HCT116 (cell line): ENCODE measurements at regions not wholly inside any gene's neighbourhood (a gene's known extent, or its start where the extent isn't known, plus 50 kb on each side); places are given as distances from the start of the nearest gene placed in this dataset.

Source experiments
- CEBPB ChIP-seq: IDR thresholded peaks from 2 replicates; pipeline ENCODE4 v1.6.1; 2012; ENCODE audit warnings: low read depth
- EGR1 ChIP-seq: IDR thresholded peaks from 2 replicates; pipeline ENCODE4 v1.6.1; 2012; ENCODE audit warnings: low read depth
- EZH2 ChIP-seq: fragments of 200-600 bp; sonication (generic); IDR thresholded peaks from 2 replicates; pipeline ENCODE4 v1.6.1; 2017; ENCODE audit warnings: antibody characterized with exemption, mixed run types
- JUND ChIP-seq: IDR thresholded peaks from 2 replicates; pipeline ENCODE4 v1.6.1; 2012
- POLR2A ChIP-seq: IDR thresholded peaks from 2 replicates; pipeline ENCODE4 v1.7.0; 2011; ENCODE audit warnings: borderline replicate concordance; ENCODE audit not compliant: insufficient read depth, insufficient read length; ENCODE audit errors: extremely low read depth
- SP1 ChIP-seq: IDR thresholded peaks from 2 replicates; pipeline ENCODE4 v1.6.1; 2012; ENCODE audit warnings: low read depth
- YY1 ChIP-seq: IDR thresholded peaks from 2 replicates; pipeline ENCODE4 v1.6.1; 2011; ENCODE audit warnings: low read length, low read depth, moderate library complexity, mild to moderate bottlenecking; ENCODE audit not compliant: insufficient replicate concordance; ENCODE audit errors: extremely low read depth
- TF ChIP-seq, protein P1 (sequence below), 3 experiments: fragments of 200-600 bp in 1 of 3; sonication (generic) in 1 of 3; IDR thresholded peaks in 2 of 3; conservative IDR thresholded peaks in 1 of 3; 2 replicates each; pipeline ENCODE4 v1.5.1; 2012 to 2017; ENCODE audit warnings: low read depth in 2 of 3, low read length in 2 of 3, antibody characterized with exemption in 1 of 3, borderline replicate concordance in 1 of 3, control low read depth in 1 of 3, mild to moderate bottlenecking in 1 of 3, mixed read lengths in 1 of 3, mixed run types in 1 of 3, moderate library complexity in 1 of 3; ENCODE audit not compliant: insufficient read depth in 1 of 3
- TF ChIP-seq, protein P2 (sequence below): IDR thresholded peaks from 2 replicates; pipeline ENCODE4 v1.6.1; 2012; ENCODE audit warnings: low read depth

DNA sequence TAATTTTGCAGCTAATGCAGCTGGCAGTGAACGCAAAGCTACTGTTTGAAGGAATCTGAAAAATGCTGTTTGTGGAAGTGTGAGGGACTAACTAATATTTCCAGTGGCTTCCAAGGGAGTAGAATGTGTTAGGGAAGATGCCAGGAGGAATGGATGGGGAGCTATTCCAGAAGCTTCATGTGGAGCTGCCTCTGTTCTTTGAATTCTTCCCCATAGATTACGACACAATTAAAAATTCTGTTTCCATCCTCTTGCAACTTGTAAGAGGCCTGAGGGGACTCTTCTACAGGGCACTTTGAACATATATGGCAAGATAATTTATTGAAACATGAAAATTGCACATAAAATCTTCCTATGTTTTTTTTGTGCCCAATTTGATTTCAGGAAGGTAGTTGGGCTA lies 74.3 kb upstream of the CTXND1 start:
- no peak for TF ChIP-seq POLR2A
- TF ChIP-seq YY1: no peak
- no peak for TF ChIP-seq JUND
- TF ChIP-seq, protein P1, sequence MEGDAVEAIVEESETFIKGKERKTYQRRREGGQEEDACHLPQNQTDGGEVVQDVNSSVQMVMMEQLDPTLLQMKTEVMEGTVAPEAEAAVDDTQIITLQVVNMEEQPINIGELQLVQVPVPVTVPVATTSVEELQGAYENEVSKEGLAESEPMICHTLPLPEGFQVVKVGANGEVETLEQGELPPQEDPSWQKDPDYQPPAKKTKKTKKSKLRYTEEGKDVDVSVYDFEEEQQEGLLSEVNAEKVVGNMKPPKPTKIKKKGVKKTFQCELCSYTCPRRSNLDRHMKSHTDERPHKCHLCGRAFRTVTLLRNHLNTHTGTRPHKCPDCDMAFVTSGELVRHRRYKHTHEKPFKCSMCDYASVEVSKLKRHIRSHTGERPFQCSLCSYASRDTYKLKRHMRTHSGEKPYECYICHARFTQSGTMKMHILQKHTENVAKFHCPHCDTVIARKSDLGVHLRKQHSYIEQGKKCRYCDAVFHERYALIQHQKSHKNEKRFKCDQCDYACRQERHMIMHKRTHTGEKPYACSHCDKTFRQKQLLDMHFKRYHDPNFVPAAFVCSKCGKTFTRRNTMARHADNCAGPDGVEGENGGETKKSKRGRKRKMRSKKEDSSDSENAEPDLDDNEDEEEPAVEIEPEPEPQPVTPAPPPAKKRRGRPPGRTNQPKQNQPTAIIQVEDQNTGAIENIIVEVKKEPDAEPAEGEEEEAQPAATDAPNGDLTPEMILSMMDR (IDR thresholded peaks at IDR 0.05 in 2 of 3, conservative IDR thresholded peaks at IDR 0.05 in 1 of 3; ENCODE audit: borderline replicate concordance in 1 of 3, insufficient read depth in 1 of 3, low read depth in 2 of 3, low read length in 2 of 3): no peak
- no peak for TF ChIP-seq EGR1
- TF ChIP-seq, protein P2, sequence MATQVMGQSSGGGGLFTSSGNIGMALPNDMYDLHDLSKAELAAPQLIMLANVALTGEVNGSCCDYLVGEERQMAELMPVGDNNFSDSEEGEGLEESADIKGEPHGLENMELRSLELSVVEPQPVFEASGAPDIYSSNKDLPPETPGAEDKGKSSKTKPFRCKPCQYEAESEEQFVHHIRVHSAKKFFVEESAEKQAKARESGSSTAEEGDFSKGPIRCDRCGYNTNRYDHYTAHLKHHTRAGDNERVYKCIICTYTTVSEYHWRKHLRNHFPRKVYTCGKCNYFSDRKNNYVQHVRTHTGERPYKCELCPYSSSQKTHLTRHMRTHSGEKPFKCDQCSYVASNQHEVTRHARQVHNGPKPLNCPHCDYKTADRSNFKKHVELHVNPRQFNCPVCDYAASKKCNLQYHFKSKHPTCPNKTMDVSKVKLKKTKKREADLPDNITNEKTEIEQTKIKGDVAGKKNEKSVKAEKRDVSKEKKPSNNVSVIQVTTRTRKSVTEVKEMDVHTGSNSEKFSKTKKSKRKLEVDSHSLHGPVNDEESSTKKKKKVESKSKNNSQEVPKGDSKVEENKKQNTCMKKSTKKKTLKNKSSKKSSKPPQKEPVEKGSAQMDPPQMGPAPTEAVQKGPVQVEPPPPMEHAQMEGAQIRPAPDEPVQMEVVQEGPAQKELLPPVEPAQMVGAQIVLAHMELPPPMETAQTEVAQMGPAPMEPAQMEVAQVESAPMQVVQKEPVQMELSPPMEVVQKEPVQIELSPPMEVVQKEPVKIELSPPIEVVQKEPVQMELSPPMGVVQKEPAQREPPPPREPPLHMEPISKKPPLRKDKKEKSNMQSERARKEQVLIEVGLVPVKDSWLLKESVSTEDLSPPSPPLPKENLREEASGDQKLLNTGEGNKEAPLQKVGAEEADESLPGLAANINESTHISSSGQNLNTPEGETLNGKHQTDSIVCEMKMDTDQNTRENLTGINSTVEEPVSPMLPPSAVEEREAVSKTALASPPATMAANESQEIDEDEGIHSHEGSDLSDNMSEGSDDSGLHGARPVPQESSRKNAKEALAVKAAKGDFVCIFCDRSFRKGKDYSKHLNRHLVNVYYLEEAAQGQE: no peak
- no peak for TF ChIP-seq EZH2
- TF ChIP-seq SP1: no peak
- no peak for TF ChIP-seq CEBPB
